PC-3 (cell line): ENCODE measurements at regions not wholly inside any gene's neighbourhood (a gene's known extent, or its start where the extent isn't known, plus 50 kb on each side); places are given as distances from the start of the nearest gene placed in this dataset.

Source experiments
- EZH2 ChIP-seq: fragments of 300-600 bp; sonication (generic); IDR thresholded peaks from one replicate; pipeline ENCODE4 v1.6.1; 2017; ENCODE audit warnings: antibody characterized with exemption, mild to moderate bottlenecking, low read length; ENCODE audit not compliant: unreplicated experiment
- EZH2phosphoT487 ChIP-seq: fragments of 300-600 bp; sonication (generic); IDR thresholded peaks from 2 replicates; pipeline ENCODE4 v1.6.1; 2018; ENCODE audit warnings: mild to moderate bottlenecking, antibody characterized with exemption, low read length, borderline replicate concordance
- TF ChIP-seq, protein P1 (sequence below): fragments of 300-600 bp; sonication (generic); conservative IDR thresholded peaks from 2 replicates; pipeline ENCODE4 v1.5.1; 2017; ENCODE audit warnings: antibody characterized with exemption, low read depth, mild to moderate bottlenecking, low read length

DNA sequence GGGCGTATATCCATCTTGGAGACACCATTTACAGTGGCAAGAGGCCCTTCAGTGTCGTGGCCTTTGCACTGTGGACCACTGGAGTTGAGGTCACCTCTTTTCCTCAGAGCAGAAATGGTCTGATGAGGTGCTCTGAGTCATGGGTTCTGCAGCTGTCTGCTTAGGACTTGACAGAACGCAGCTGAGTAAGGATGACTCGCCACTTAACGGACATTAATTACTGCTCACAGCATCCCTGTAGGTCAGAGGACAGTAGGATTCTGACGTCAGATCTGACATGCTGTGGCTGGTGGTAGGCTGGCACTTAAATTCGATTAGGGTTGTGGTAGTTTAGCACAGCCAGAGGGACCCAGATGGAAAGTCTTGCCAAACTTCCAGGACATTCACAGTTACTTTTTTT is 479.4 kb downstream of the DMAC1 start:
- TF ChIP-seq, protein P1, sequence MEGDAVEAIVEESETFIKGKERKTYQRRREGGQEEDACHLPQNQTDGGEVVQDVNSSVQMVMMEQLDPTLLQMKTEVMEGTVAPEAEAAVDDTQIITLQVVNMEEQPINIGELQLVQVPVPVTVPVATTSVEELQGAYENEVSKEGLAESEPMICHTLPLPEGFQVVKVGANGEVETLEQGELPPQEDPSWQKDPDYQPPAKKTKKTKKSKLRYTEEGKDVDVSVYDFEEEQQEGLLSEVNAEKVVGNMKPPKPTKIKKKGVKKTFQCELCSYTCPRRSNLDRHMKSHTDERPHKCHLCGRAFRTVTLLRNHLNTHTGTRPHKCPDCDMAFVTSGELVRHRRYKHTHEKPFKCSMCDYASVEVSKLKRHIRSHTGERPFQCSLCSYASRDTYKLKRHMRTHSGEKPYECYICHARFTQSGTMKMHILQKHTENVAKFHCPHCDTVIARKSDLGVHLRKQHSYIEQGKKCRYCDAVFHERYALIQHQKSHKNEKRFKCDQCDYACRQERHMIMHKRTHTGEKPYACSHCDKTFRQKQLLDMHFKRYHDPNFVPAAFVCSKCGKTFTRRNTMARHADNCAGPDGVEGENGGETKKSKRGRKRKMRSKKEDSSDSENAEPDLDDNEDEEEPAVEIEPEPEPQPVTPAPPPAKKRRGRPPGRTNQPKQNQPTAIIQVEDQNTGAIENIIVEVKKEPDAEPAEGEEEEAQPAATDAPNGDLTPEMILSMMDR: no peak
- TF ChIP-seq EZH2: no peak
- no peak for TF ChIP-seq EZH2phosphoT487
